Vagina (tissue), 2 donors: ENCODE measurements at regions not wholly inside any gene's neighbourhood (a gene's known extent, or its start where the extent isn't known, plus 50 kb on each side); places are given as distances from the start of the nearest gene placed in this dataset.

ENCODE experiments used
- POLR2A ChIP-seq, 2 donors: fragments of 450-650 bp; IDR thresholded peaks; one replicate each; pipeline ENCODE4 v1.6.1; 2017; ENCODE audit warnings: antibody characterized with exemption in 2 of 2, mild to moderate bottlenecking in 2 of 2, moderate library complexity in 2 of 2
- TF ChIP-seq, protein P1 (sequence below), 3 experiments: fragments of 450-650 bp in 2 of 3; fragments of 200-600 bp in 1 of 3; sonication (generic) in 1 of 3; IDR thresholded peaks; one replicate each; pipeline ENCODE4 v1.5.1; 2017 to 2019; ENCODE audit warnings: antibody characterized with exemption in 3 of 3, mild to moderate bottlenecking in 2 of 3, moderate library complexity in 2 of 3

DNA sequence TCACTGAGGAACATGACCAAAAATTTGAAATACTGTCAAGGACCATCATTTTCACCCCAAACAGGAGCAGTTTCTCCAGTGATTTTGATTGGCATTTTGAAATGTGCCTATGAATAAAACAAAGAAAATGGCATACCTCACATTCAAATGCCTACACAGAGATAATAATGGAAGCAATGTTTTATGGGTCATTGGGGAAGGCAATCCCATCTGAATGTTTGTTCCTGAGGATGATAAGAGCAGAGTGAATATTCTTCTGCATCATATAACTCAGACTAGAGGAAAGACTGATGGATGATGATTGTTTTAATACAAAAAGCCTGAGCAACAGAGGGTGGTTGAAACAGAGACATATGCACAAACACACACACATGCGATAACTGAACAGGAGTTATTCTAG lies 2749.9 kb downstream of the PCDH9 start:
- TF ChIP-seq POLR2A (IDR thresholded peaks at IDR 0.05): no peak
- TF ChIP-seq, protein P1, sequence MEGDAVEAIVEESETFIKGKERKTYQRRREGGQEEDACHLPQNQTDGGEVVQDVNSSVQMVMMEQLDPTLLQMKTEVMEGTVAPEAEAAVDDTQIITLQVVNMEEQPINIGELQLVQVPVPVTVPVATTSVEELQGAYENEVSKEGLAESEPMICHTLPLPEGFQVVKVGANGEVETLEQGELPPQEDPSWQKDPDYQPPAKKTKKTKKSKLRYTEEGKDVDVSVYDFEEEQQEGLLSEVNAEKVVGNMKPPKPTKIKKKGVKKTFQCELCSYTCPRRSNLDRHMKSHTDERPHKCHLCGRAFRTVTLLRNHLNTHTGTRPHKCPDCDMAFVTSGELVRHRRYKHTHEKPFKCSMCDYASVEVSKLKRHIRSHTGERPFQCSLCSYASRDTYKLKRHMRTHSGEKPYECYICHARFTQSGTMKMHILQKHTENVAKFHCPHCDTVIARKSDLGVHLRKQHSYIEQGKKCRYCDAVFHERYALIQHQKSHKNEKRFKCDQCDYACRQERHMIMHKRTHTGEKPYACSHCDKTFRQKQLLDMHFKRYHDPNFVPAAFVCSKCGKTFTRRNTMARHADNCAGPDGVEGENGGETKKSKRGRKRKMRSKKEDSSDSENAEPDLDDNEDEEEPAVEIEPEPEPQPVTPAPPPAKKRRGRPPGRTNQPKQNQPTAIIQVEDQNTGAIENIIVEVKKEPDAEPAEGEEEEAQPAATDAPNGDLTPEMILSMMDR (IDR thresholded peaks at IDR 0.05): no peak
